Mesodermal cell (in vitro differentiated cells): ENCODE measurements at regions not wholly inside any gene's neighbourhood (a gene's known extent, or its start where the extent isn't known, plus 50 kb on each side); places are given as distances from the start of the nearest gene placed in this dataset.
"Not testable (repeated sequence)": the region's sequence is repeated elsewhere in the genome, so short reads cannot be mapped to it uniquely, and the experiment has no call there.

Source experiments
- H3K27ac ChIP-seq: 2 replicates; pipeline ENCODE4 v1.7.0; 2013; ENCODE audit warnings: mild to moderate bottlenecking, low read depth, low read length, moderate library complexity; ENCODE audit not compliant: severe bottlenecking
- H3K36me3 ChIP-seq: 2 replicates; pipeline ENCODE4 v1.7.1; 2013; ENCODE audit warnings: mild to moderate bottlenecking, low read length, moderate library complexity; ENCODE audit not compliant: control insufficient read depth, insufficient read depth
- H3K4me1 ChIP-seq: one replicate; pipeline ENCODE4 v1.7.1; 2013; ENCODE audit warnings: mild to moderate bottlenecking, low read length; ENCODE audit not compliant: insufficient read depth, control insufficient read depth, poor library complexity, severe bottlenecking
- H3K4me3 ChIP-seq: 2 replicates; pipeline ENCODE4 v1.7.0; 2013; ENCODE audit warnings: low read length, control low read depth, mild to moderate bottlenecking; ENCODE audit not compliant: insufficient read depth, poor library complexity, severe bottlenecking; ENCODE audit errors: extremely low read depth
- H3K9me3 ChIP-seq: 2 replicates; pipeline ENCODE4 v1.7.1; 2013; ENCODE audit warnings: mild to moderate bottlenecking, low read length, moderate library complexity; ENCODE audit not compliant: control insufficient read depth
- WGBS, 2 experiments: methylation state at CpG; one replicate each; pipeline ENCODE4 v1.1.5; 2013; ENCODE audit warnings: missing lambda C conversion rate in 2 of 2; ENCODE audit not compliant: insufficient coverage in 2 of 2; 5-methylcytosine and 5-hydroxymethylcytosine counted together

GRCh38 chr9:97136421-97136820 is 97.5 kb upstream of the CTSV start:
- 88 to 100% methylated on average over 2 of the region's 2 CpGs for WGBS, 2 experiments
- no peaks in the 10 kb centered on the region for H3K36me3 ChIP-seq
- no peak overlapping the region for H3K4me3 ChIP-seq
- H3K27ac ChIP-seq, result no peak overlapping the region
- H3K9me3 ChIP-seq, result no peaks in the 10 kb centered on the region
- no peaks in the 10 kb centered on the region for H3K4me1 ChIP-seq

- not testable (repeated sequence) for H3K27ac ChIP-seq, H3K9me3 ChIP-seq, H3K4me1 ChIP-seq, H3K4me3 ChIP-seq, H3K36me3 ChIP-seq
- WGBS, 2 experiments, result 60% methylated on average over 1 of the region's 4 CpGs; no CpG with 5 or more reads in 1 of the 2 experiments
These were observed 95.0 kb upstream of the CTSV start for GRCh38 chr9:97133966-97134365.

- no peak overlapping the region for H3K27ac ChIP-seq
- no peaks in the 10 kb centered on the region for H3K4me1 ChIP-seq
- 92 to 100% methylated on average over 2 of the region's 2 CpGs for WGBS, 2 experiments
- no peaks in the 10 kb centered on the region for H3K9me3 ChIP-seq
- no peak overlapping the region for H3K4me3 ChIP-seq
- H3K36me3 ChIP-seq, result no peaks in the 10 kb centered on the region
These were observed 93.9 kb upstream of the CTSV start for GRCh38 chr9:97132865-97133264.

GRCh38 chr9:97130864-97131263 is 91.9 kb upstream of the CTSV start:
- not testable (repeated sequence) for H3K27ac ChIP-seq, H3K4me3 ChIP-seq, H3K36me3 ChIP-seq, H3K4me1 ChIP-seq, H3K9me3 ChIP-seq
- 93 to 96% methylated on average over 15 to 16 of the region's 16 CpGs for WGBS, 2 experiments

GRCh38 chr9:97130387-97130786 is 91.4 kb upstream of the CTSV start:
- WGBS, 2 experiments, result 99% methylated on average over 10 to 13 of the region's 27 CpGs
- not testable (repeated sequence) for H3K4me3 ChIP-seq, H3K4me1 ChIP-seq, H3K36me3 ChIP-seq, H3K27ac ChIP-seq, H3K9me3 ChIP-seq

- Histone ChIP-seq H3K27ac (no peak overlapping the region), H3K4me1 (no peaks in the 10 kb centered on the region), H3K9me3 (no peaks in the 10 kb centered on the region), H3K36me3 (no peaks in the 10 kb centered on the region), H3K4me3 (no peak overlapping the region)
- 79 to 100% methylated on average over 2 of the region's 3 CpGs for WGBS, 2 experiments
These were observed 90.0 kb upstream of the CTSV start for GRCh38 chr9:97128919-97129318.

GRCh38 chr9:97124256-97124655 is 85.3 kb upstream of the CTSV start:
- no peak overlapping the region for H3K4me3 ChIP-seq
- no peak overlapping the region for H3K27ac ChIP-seq
- no peaks in the 10 kb centered on the region for H3K36me3 ChIP-seq
- 77 to 90% methylated on average over 2 to 3 of the region's 4 CpGs for WGBS, 2 experiments
- H3K4me1 ChIP-seq, result no peaks in the 10 kb centered on the region
- no peaks in the 10 kb centered on the region for H3K9me3 ChIP-seq

- no peak overlapping the region for H3K27ac ChIP-seq
- 88 to 100% methylated on average over 2 of the region's 2 CpGs for WGBS, 2 experiments
- no peaks in the 10 kb centered on the region for H3K4me1 ChIP-seq
- no peaks in the 10 kb centered on the region for H3K9me3 ChIP-seq
- no peak overlapping the region for H3K4me3 ChIP-seq
- H3K36me3 ChIP-seq, result no peaks in the 10 kb centered on the region
These were observed 71.8 kb upstream of the CTSV start for GRCh38 chr9:97110696-97111095.

GRCh38 chr9:97109194-97109811 is 70.4 kb upstream of the CTSV start:
- no peaks in the 10 kb centered on the region for H3K36me3 ChIP-seq
- no peaks in the 10 kb centered on the region for H3K4me1 ChIP-seq
- WGBS, 2 experiments, result 4 to 5% methylated on average over 2 to 3 of the region's 4 CpGs
- no peak overlapping the region for H3K4me3 ChIP-seq
- H3K27ac ChIP-seq, result no peak overlapping the region
- no peaks in the 10 kb centered on the region for H3K9me3 ChIP-seq

- H3K4me1 ChIP-seq, H3K9me3 ChIP-seq, H3K4me3 ChIP-seq, H3K27ac ChIP-seq, H3K36me3 ChIP-seq: not testable (repeated sequence)
- WGBS, 2 experiments, result 100% methylated on average over 1 of the region's 2 CpGs
These were observed 66.3 kb upstream of the CTSV start for GRCh38 chr9:97105220-97105619.

- 75 to 80% methylated on average over 3 of the region's 6 CpGs for WGBS, 2 experiments
- not testable (repeated sequence) for H3K27ac ChIP-seq, H3K36me3 ChIP-seq, H3K4me1 ChIP-seq, H3K4me3 ChIP-seq, H3K9me3 ChIP-seq
These were observed 64.9 kb upstream of the CTSV start for GRCh38 chr9:97103613-97104383.
